GM20000 (cell line): ENCODE measurements at regions not wholly inside any gene's neighbourhood (a gene's known extent, or its start where the extent isn't known, plus 50 kb on each side); places are given as distances from the start of the nearest gene placed in this dataset.

Experiments used
- DNase-seq: peaks from one replicate; pipeline ENCODE4 v3.0.0; 2012; ENCODE audit warnings: low spot score
- CTCF ChIP-seq: IDR thresholded peaks from 2 replicates; pipeline ENCODE4 v1.5.1; 2012; ENCODE audit warnings: mild to moderate bottlenecking, control low read depth; ENCODE audit errors: extremely low read depth, missing control alignments

GRCh38 chr17:77782611-77783010 is 175.9 kb upstream of the TNRC6C start:
- no peak for TF ChIP-seq CTCF

DNA sequence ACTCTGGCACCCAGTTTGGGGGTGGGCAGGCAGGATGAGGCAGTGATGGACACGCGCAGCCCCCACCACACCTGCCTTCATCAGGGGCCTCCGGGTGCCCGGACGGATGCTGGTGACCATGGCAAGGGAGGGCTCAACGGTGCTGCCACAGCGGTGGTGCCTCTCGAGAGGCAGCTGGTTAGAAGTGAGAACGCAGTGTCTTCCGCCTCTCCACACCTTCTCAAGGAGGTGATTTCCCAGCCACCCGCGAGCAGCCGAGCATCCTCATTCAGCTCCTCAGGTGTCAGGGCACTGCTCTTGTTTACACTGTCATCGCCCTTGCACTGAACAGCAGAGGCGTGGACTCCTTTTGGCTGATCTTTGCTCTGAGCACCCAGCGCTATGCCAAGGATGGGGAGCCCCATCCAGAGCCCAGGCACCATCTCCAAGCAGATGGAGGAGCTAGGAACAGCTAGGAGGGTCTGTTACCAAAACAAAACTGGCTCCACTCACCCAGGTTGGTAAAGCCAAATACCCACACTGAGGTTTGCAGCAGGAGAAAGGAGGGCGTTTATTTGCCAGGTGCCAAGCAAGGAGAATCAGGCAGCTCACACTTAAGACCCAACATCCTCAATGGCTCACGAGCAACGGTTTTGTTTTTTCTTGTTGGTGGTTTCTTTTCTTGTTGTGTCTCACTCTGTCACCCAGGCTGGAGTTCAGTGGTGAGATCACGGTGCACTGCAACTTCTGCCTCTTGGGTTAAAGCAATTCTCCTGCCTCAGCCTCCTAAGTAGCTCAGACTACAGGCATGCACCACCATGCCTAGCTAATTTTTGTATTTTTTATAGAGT is 174.3 kb upstream of the TNRC6C start:
- no peak for TF ChIP-seq CTCF
- peak; percentile 61 for DNase-seq

More at GRCh38 chr17:77782611-77783010, 175.9 kb upstream of the TNRC6C start:
- DNase-seq = no peak

DNA sequence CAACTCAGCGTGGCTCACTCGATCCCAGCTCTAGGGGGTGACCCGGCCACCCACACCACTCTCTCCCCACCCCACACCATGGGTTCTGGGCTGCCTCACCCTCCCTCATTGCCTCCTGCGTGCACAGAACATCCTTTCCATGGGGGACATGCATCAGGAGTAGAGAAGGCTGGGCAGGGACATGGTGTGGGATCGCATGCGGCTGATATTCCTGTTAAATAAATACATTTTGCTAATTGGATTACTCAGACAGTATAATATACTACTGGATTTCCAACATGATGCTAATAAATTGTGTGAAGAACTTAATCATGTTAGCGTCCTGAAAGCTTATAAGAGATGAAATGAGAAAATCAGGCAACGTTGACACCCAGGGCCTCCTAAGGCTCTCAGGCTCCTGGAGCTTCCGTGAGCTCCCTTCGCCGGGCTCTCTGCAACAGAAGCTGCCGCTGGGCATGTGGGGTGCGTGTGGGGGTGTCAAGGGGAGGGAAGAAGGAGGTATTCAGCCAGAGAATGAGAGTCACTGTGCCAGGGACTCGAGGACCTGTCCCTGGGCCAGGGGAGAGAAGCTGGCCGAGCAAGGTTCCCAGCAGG is 173.1 kb upstream of the TNRC6C start:
- no peak for TF ChIP-seq CTCF
- no peak for DNase-seq

DNA sequence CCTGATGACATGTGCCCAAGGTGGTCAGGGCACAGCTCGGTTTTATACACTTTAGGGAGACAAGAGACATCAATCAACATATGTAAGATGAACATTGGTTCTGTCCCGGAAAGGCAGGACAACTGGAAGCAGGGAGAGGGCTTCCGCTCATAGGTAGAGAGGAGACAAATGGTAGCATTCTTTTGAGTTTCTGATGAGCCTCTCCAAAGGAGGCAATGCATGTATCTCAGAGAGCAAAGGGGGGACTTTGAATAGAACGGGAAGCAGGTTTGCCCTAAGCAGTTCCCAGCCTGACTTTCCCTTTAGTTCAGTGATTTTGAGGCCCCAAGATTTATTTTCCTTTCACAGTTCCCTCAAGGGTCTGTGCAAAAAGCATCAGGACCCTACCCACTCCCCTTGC is 172.4 kb upstream of the TNRC6C start:
- no peak for DNase-seq
- no peak for TF ChIP-seq CTCF

DNA sequence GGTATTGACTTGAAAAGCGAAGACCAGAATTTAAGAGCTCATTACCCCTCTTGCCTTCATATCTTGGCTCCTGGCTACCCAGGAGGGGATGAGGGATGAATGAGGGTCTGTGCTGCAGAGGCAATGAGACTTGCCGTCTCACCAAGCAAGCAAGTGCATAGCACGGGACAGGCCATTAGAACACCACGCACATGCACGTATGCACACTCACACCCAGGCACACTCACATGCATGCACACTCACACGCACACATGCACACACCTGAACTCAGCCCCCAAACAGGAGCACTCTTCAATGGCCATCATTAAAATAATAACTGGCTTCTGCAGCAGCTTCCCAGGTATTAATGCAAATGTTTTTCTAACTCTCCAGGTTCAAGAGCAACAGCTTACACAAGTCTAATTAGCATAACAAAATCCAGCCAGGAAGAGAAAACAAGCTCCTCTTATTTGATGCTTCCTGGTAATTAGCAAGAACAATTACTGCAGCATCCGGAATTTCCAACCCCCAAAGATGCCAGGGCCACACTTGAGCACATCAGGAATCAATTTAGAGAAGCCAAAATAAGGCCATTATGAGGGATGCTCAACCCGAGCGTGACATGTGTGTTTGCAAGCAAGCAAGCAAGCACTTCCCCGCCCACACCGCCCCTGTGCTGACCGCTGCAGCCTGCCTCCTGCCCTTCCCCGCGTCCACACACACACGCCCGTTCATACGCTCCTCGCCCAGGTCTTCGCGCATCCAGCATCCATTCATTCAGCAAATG is 171.6 kb upstream of the TNRC6C start:
- TF ChIP-seq CTCF = no peak
- no peak for DNase-seq

DNA sequence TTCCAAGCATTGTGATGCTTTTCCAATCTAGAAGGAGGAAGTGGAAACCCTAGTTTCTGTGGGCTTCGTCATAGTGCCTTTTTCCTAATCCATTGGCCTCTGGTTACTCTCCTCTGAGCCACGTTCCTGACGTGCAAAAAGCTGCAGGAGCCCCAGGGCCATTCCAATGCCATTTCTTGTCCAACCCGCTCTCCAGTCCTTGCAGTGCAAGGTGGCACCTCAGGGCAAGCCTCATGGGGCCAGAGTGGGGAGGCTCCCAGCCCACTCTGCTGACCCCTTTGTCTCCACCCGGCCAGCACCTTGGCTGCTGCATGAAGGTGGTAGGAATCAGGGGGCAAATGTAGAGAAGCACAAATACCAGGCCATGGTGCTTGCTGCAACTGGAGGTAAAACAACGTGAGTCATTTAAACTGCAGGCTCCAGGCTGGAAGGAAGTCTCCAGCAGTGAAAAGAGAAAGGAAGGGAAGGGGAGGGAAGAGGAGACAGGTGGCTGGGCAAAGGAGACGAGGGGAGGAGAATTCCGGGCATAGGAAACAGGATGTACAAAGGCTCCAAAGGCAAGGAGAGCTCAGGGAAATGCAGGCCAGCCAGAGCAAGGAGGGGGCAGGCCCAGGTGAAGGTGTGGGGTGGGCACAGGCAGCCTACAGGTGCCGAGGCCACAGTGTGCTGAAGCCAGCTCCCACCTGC is 168.2 kb upstream of the TNRC6C start:
- no peak for TF ChIP-seq CTCF
- DNase-seq = no peak
